Neural cell (in vitro differentiated cells): ENCODE measurements at regions not wholly inside any gene's neighbourhood (a gene's known extent, or its start where the extent isn't known, plus 50 kb on each side); places are given as distances from the start of the nearest gene placed in this dataset.

ENCODE experiments used
- CTCF ChIP-seq: fragments of 450-650 bp; IDR thresholded peaks from 2 replicates; pipeline ENCODE4 v1.5.1; 2014; ENCODE audit warnings: antibody characterized with exemption, mild to moderate bottlenecking, moderate library complexity; ENCODE audit not compliant: poor library complexity, severe bottlenecking
- EP300 ChIP-seq: fragments of 450-650 bp; conservative IDR thresholded peaks from 2 replicates; pipeline ENCODE4 v1.6.1; 2014; ENCODE audit warnings: antibody characterized with exemption, mild to moderate bottlenecking, moderate library complexity; ENCODE audit not compliant: poor library complexity, severe bottlenecking
- EZH2 ChIP-seq: fragments of 200-600, 300-800 bp; shearing (Covaris generic), sonication (generic); IDR thresholded peaks from 2 replicates; pipeline ENCODE4 v1.6.1; 2014; ENCODE audit warnings: antibody characterized with exemption, low read length, borderline replicate concordance, mild to moderate bottlenecking; ENCODE audit not compliant: insufficient read depth, poor library complexity, severe bottlenecking
- POLR2AphosphoS5 ChIP-seq: IDR thresholded peaks from 2 replicates; pipeline ENCODE4 v1.6.1; 2012
- RAD21 ChIP-seq: fragments of 450-650 bp; conservative IDR thresholded peaks from 2 replicates; pipeline ENCODE4 v1.6.1; 2014; ENCODE audit warnings: antibody characterized with exemption, mild to moderate bottlenecking, moderate library complexity
- SMC3 ChIP-seq: fragments of 450-650 bp; conservative IDR thresholded peaks from 2 replicates; pipeline ENCODE4 v1.6.1; 2014; ENCODE audit warnings: antibody characterized with exemption, mild to moderate bottlenecking, moderate library complexity; ENCODE audit not compliant: poor library complexity
- TAF1 ChIP-seq: IDR thresholded peaks from 2 replicates; pipeline ENCODE4 v1.6.1; 2012; ENCODE audit warnings: low read depth
- TF ChIP-seq, protein P1 (sequence below): IDR thresholded peaks from 2 replicates; pipeline ENCODE4 v1.6.1; 2012; ENCODE audit warnings: borderline replicate concordance

DNA sequence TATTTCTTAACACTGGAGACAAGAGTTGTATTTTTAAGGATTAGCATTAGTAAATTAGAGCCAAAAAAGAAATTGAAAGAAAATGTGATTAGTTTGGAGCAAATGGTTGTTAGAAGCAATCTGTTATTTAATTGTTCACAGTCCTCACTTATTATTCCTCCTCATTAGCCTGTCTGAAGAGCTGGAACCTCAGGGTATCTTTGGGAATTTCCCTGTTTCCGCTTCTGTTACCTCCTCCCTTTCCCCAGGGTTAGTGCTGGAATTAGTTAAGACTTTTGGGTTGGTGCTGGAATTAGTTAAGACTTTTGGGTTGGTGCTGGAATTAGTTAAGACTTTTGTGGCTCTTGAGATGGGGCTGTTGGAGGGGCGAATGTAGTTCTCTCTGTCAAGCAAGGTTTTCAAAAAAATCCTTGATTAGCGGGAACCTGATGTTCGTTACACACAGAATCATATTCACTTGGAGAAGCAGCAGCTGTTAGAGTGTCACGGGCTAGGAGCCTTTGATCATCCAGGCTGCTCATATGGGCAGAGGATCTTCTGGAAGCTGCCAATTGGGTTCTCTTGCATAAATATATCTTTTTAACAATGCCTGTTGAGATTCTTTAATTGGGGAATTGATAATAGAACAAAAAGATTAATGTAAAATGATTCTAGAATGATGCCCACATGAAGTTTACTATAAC lies 251.0 kb upstream of the NPSR1 start:
- no peak for TF ChIP-seq POLR2AphosphoS5
- TF ChIP-seq CTCF, result no peak
- no peak for TF ChIP-seq EZH2
- TF ChIP-seq, protein P1, sequence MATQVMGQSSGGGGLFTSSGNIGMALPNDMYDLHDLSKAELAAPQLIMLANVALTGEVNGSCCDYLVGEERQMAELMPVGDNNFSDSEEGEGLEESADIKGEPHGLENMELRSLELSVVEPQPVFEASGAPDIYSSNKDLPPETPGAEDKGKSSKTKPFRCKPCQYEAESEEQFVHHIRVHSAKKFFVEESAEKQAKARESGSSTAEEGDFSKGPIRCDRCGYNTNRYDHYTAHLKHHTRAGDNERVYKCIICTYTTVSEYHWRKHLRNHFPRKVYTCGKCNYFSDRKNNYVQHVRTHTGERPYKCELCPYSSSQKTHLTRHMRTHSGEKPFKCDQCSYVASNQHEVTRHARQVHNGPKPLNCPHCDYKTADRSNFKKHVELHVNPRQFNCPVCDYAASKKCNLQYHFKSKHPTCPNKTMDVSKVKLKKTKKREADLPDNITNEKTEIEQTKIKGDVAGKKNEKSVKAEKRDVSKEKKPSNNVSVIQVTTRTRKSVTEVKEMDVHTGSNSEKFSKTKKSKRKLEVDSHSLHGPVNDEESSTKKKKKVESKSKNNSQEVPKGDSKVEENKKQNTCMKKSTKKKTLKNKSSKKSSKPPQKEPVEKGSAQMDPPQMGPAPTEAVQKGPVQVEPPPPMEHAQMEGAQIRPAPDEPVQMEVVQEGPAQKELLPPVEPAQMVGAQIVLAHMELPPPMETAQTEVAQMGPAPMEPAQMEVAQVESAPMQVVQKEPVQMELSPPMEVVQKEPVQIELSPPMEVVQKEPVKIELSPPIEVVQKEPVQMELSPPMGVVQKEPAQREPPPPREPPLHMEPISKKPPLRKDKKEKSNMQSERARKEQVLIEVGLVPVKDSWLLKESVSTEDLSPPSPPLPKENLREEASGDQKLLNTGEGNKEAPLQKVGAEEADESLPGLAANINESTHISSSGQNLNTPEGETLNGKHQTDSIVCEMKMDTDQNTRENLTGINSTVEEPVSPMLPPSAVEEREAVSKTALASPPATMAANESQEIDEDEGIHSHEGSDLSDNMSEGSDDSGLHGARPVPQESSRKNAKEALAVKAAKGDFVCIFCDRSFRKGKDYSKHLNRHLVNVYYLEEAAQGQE, result no peak
- no peak for TF ChIP-seq SMC3
- no peak for TF ChIP-seq RAD21
- no peak for TF ChIP-seq TAF1
- TF ChIP-seq EP300, result no peak
